Vagina (tissue), 2 donors: ENCODE measurements at regions not wholly inside any gene's neighbourhood (a gene's known extent, or its start where the extent isn't known, plus 50 kb on each side); places are given as distances from the start of the nearest gene placed in this dataset.

Experiments
- POLR2A ChIP-seq, 2 donors: fragments of 450-650 bp; IDR thresholded peaks; one replicate each; pipeline ENCODE4 v1.6.1; 2017; ENCODE audit warnings: antibody characterized with exemption in 2 of 2, mild to moderate bottlenecking in 2 of 2, moderate library complexity in 2 of 2
- TF ChIP-seq, protein P1 (sequence below), 3 experiments: fragments of 450-650 bp in 2 of 3; fragments of 200-600 bp in 1 of 3; sonication (generic) in 1 of 3; IDR thresholded peaks; one replicate each; pipeline ENCODE4 v1.5.1; 2017 to 2019; ENCODE audit warnings: antibody characterized with exemption in 3 of 3, mild to moderate bottlenecking in 2 of 3, moderate library complexity in 2 of 3

DNA sequence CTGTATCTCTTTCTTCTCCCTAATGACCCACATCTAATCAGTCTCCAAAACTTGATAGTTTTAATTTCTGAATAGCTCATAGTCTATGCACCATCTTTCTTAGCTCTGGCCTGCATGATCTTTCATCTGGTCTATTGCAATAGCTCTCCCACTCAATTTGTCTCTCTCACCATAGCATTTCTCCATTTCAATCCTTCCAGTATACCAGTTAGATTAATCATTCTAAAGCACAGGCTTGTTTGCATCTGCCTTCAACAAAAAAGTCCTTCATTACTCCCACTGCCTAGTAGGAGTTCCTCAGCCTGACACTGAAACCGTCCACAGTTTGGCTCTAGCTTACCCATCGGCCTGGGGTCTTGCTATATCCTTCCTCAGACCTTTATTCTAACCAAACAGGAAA is 344.9 kb downstream of the ENC1 start:
- TF ChIP-seq, protein P1, sequence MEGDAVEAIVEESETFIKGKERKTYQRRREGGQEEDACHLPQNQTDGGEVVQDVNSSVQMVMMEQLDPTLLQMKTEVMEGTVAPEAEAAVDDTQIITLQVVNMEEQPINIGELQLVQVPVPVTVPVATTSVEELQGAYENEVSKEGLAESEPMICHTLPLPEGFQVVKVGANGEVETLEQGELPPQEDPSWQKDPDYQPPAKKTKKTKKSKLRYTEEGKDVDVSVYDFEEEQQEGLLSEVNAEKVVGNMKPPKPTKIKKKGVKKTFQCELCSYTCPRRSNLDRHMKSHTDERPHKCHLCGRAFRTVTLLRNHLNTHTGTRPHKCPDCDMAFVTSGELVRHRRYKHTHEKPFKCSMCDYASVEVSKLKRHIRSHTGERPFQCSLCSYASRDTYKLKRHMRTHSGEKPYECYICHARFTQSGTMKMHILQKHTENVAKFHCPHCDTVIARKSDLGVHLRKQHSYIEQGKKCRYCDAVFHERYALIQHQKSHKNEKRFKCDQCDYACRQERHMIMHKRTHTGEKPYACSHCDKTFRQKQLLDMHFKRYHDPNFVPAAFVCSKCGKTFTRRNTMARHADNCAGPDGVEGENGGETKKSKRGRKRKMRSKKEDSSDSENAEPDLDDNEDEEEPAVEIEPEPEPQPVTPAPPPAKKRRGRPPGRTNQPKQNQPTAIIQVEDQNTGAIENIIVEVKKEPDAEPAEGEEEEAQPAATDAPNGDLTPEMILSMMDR (IDR thresholded peaks at IDR 0.05), result no peak
- no peak for TF ChIP-seq POLR2A (IDR thresholded peaks at IDR 0.05)
